Ascending aorta (tissue), 2 donors: ENCODE measurements at regions not wholly inside any gene's neighbourhood (a gene's known extent, or its start where the extent isn't known, plus 50 kb on each side); places are given as distances from the start of the nearest gene placed in this dataset.

Source experiments
- DNase-seq, 2 donors: peaks; one replicate each; pipeline ENCODE4 v3.0.0-alpha.2; 2019; ENCODE audit warnings: low spot score in 2 of 2
- H3K27ac ChIP-seq, 2 donors: fragments of 200-600 bp; sonication (generic); one replicate each; pipeline ENCODE4 v1.5.1; 2016 to 2017; ENCODE audit warnings: mild to moderate bottlenecking in 1 of 2
- H3K27me3 ChIP-seq: fragments of 200-600 bp; sonication (generic); one replicate; pipeline ENCODE4 v1.5.1; 2017
- H3K36me3 ChIP-seq, 2 donors: fragments of 200-600 bp; sonication (generic); one replicate each; pipeline ENCODE4 v1.5.1; 2016
- H3K4me1 ChIP-seq, 2 donors: fragments of 200-600 bp; sonication (generic); one replicate each; pipeline ENCODE4 v1.5.1; 2016 to 2017; ENCODE audit warnings: mild to moderate bottlenecking in 1 of 2
- H3K4me3 ChIP-seq, 2 donors: fragments of 200-600 bp; sonication (generic); one replicate each; pipeline ENCODE4 v1.5.1; 2016 to 2017; ENCODE audit warnings: mild to moderate bottlenecking in 1 of 2
- H3K9me3 ChIP-seq, 2 donors: fragments of 200-600 bp; sonication (generic); one replicate each; pipeline ENCODE4 v1.5.1; 2016
- CTCF ChIP-seq, 3 experiments: fragments of 200-600 bp in 2 of 3; fragments of 450-650 bp in 1 of 3; sonication (generic) in 2 of 3; IDR thresholded peaks; one replicate each; pipeline ENCODE4 v1.5.1; 2016 to 2019; ENCODE audit warnings: antibody characterized with exemption in 3 of 3, mild to moderate bottlenecking in 1 of 3, moderate library complexity in 1 of 3
- intact Hi-C: fragments of 100-400 bp; cut with DNase I; formaldehyde crosslinking; loops from one replicate; pipeline ENCODE4 v1.15.1; 2023

GRCh38 chr6:72457738-72458137, 164.1 kb upstream of the KCNQ5 start:
- intact Hi-C loops = no loop called here
- H3K36me3 ChIP-seq = no peaks in the 10 kb centered on the region
- no peak overlapping the region for H3K4me3 ChIP-seq
- DNase-seq = no peak
- TF ChIP-seq CTCF (IDR thresholded peaks at IDR 0.05) = no peak
- H3K27me3 ChIP-seq = no peaks in the 10 kb centered on the region
- no peak overlapping the region for H3K27ac ChIP-seq
- H3K9me3 ChIP-seq = no peaks in the 10 kb centered on the region
- H3K4me1 ChIP-seq = no peaks in the 10 kb centered on the region

DNA sequence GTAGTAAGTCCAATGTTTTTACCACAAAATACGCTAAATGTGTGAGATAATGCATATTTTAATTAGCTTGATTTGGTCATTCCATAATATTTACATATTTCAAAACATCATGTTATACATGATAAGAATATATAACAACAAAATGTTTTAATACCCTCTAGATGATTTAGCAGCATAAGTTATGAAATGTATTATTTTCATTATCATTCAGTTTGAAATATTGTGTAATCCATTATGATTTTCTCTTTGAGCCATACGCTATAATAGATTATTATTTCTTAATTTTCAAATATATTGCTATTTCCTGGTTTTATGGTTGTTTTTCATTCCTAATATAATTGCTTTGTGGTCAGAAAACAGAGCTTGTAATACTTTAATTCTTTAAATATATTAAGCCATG, 163.3 kb upstream of the KCNQ5 start:
- no peaks in the 10 kb centered on the region for H3K9me3 ChIP-seq
- intact Hi-C loops = no loop called here
- TF ChIP-seq CTCF (IDR thresholded peaks at IDR 0.05) = no peak
- DNase-seq = no peak
- H3K27ac ChIP-seq = no peak overlapping the region
- no peaks in the 10 kb centered on the region for H3K4me1 ChIP-seq
- no peaks in the 10 kb centered on the region for H3K36me3 ChIP-seq
- H3K27me3 ChIP-seq = no peaks in the 10 kb centered on the region
- no peak overlapping the region for H3K4me3 ChIP-seq

DNA sequence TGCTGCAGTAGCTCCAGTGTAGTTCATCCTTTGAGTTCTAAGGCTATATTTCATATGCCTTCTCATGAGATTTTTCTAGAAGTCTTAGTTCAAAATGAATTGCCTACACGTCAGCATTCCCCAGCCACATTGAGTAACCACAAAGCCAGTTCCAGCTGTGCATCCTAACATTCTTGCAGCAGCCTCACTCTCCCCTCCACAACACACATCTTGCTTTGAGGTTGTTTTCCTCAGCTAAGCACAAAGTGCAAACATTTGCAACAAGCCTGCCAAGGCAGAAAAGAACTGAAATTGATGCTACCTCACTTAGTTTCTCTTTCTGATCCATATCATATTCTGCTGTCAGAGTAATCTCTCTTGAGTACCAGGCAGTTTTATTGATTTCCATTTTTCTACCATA, 160.7 kb upstream of the KCNQ5 start:
- DNase-seq = no peak
- Histone ChIP-seq H3K27me3 (no peaks in the 10 kb centered on the region), H3K4me3 (no peak overlapping the region), H3K36me3 (no peaks in the 10 kb centered on the region), H3K4me1 (no peaks in the 10 kb centered on the region), H3K27ac (no peak overlapping the region), H3K9me3 (no peaks in the 10 kb centered on the region)
- intact Hi-C loops = no loop called here
- TF ChIP-seq CTCF (IDR thresholded peaks at IDR 0.05) = no peak

DNA sequence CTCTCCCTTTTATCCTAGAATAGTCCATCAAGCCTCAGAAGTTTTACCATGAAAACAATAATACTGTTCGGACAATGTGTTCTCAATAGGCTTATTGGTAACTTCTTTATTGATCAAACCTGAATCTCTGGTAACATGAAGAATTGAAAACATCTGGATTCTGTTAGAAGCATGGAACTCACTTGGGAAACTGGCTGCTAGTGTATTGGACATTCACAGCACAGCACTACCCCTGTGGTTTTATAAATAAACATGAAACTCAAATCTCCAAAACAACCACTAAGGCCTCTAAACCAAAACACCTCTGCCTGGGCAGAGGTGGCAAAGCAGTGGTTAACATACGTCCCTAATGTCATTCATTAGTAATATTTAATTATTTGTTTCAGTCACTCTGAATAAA, 157.6 kb upstream of the KCNQ5 start:
- H3K4me3 ChIP-seq = no peak overlapping the region
- H3K27ac ChIP-seq = no peak overlapping the region
- intact Hi-C loops = no loop called here
- no peak for TF ChIP-seq CTCF (IDR thresholded peaks at IDR 0.05)
- no peaks in the 10 kb centered on the region for H3K9me3 ChIP-seq
- no peak for DNase-seq
- no peaks in the 10 kb centered on the region for H3K4me1 ChIP-seq
- no peaks in the 10 kb centered on the region for H3K27me3 ChIP-seq
- no peaks in the 10 kb centered on the region for H3K36me3 ChIP-seq

DNA sequence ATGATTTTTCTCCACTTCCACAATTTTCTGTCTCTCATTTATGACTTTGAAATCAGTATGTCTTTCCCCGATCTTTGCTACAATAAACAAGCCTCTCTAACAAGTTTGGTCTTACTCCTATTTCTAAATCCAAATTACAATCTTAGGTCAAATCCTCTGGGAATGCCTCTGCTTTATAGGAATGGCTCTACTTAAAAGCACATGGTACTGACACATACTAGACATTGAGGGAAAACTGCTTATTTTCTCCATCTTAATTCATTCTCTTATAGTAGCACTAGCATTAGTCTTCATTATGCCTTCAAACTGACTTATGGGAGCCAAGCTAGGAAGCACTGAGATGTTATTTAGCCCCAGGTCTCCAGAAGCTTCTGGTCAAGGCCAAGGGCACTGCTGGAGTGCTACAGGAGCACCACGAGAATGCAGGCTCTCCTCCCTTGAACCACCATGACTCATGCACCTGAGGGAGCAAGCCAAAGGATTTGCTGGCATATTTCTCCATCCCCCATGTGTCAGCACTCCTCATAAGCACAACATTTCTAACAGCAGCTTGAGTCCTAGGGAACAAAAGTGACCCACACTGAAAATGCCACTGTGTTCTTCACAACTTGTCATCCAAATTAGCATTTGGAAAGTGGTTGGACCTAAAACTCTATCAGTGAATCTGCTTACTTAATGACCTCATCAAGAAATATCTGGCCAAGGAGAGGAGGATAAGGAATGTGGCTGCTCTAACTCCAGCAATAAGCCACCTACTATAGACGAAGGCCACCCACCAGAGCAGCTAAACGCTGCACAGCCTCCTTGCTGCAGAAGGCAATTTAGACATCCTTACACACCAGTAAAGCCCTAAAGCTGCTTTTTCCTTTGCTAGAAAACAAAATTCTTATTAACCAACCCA, 156.8 kb upstream of the KCNQ5 start:
- no peak for TF ChIP-seq CTCF (IDR thresholded peaks at IDR 0.05)
- H3K4me3 ChIP-seq = no peak overlapping the region
- no peaks in the 10 kb centered on the region for H3K27me3 ChIP-seq
- no peak for DNase-seq
- no peaks in the 10 kb centered on the region for H3K4me1 ChIP-seq
- intact Hi-C loops = no loop called here
- H3K36me3 ChIP-seq = no peaks in the 10 kb centered on the region
- H3K9me3 ChIP-seq = no peaks in the 10 kb centered on the region
- H3K27ac ChIP-seq = no peak overlapping the region
